CD4-positive, alpha-beta T cell (primary cell): ENCODE measurements at regions not wholly inside any gene's neighbourhood (a gene's known extent, or its start where the extent isn't known, plus 50 kb on each side); places are given as distances from the start of the nearest gene placed in this dataset.

Experiments
- ATAC-seq: fragments of 200-7000 bp; cut with Tn5 transposase; one replicate; pipeline ENCODE4 v1.10.0; 2022; ENCODE audit warnings: mild to moderate bottlenecking; ENCODE audit not compliant: poor library complexity
- CTCF ChIA-PET: fragments of 350-600 bp; sonication (Branson Sonifier 250); formaldehyde crosslinking; loops from one replicate; lab custom pipeline; 2021; ENCODE audit warnings: antibody characterized with exemption, inconsistent platforms; lab: Charles Lee
- POLR2A ChIA-PET: fragments of 350-600 bp; sonication (Branson Sonifier 250); formaldehyde crosslinking; loops from one replicate; lab custom pipeline; 2021; ENCODE audit warnings: antibody characterized with exemption, inconsistent platforms; lab: Charles Lee
- DNase-seq, 14 experiments: peaks; one replicate each; pipeline ENCODE4 v3.0.0-alpha.2; 2013 to 2020; ENCODE audit warnings: mixed read lengths in 2 of 14
- H3K27ac ChIP-seq, 2 donors: one replicate each; pipeline versions ENCODE4 v1.5.1 to v1.7.0; 2013; ENCODE audit warnings: low read length in 2 of 2, low read depth in 1 of 2, mild to moderate bottlenecking in 1 of 2
- H3K27me3 ChIP-seq, 2 experiments: 1 replicate in 1 of 2; 2 replicates in 1 of 2; pipeline versions ENCODE4 v1.6.1 to v1.7.0; 2013; ENCODE audit warnings: low read length in 2 of 2, control low read depth in 1 of 2, mild to moderate bottlenecking in 1 of 2, moderate library complexity in 1 of 2; ENCODE audit not compliant: insufficient read depth in 2 of 2, control insufficient read depth in 1 of 2
- H3K36me3 ChIP-seq: one replicate; pipeline ENCODE4 v1.6.1; 2013; ENCODE audit warnings: low read length, control low read depth; ENCODE audit not compliant: insufficient read depth
- H3K4me1 ChIP-seq: one replicate; pipeline ENCODE4 v1.6.1; 2013; ENCODE audit warnings: low read length, control low read depth; ENCODE audit not compliant: insufficient read depth
- H3K4me3 ChIP-seq: one replicate; pipeline ENCODE4 v1.5.1; 2013; ENCODE audit warnings: mild to moderate bottlenecking, low read length, moderate library complexity
- H3K9me3 ChIP-seq, 2 experiments: 1 replicate in 1 of 2; 2 replicates in 1 of 2; pipeline versions ENCODE4 v1.6.1 to v1.7.0; 2013; ENCODE audit warnings: low read length in 2 of 2, mild to moderate bottlenecking in 2 of 2, control low read depth in 1 of 2, moderate library complexity in 1 of 2; ENCODE audit not compliant: control insufficient read depth in 1 of 2, insufficient read depth in 1 of 2
- H3K27ac Mint-ChIP-seq: one replicate; pipeline ENCODE4 v1.8.0; 2020; ENCODE audit warnings: mixed read lengths
- H3K27me3 Mint-ChIP-seq: one replicate; pipeline ENCODE4 v1.8.0; 2021; ENCODE audit warnings: mixed read lengths
- H3K36me3 Mint-ChIP-seq: one replicate; pipeline ENCODE4 v1.8.0; 2021; ENCODE audit warnings: low read depth, mixed read lengths
- H3K4me1 Mint-ChIP-seq: one replicate; pipeline ENCODE4 v1.8.0; 2021; ENCODE audit warnings: low read depth, mixed read lengths
- H3K4me3 Mint-ChIP-seq: one replicate; pipeline ENCODE4 v1.8.0; 2020; ENCODE audit warnings: mild to moderate bottlenecking, mixed read lengths
- H3K9me3 Mint-ChIP-seq: one replicate; pipeline ENCODE4 v1.8.0; 2020; ENCODE audit warnings: mixed read lengths
- intact Hi-C, 2 experiments: fragments of 100-400 bp; cut with DNase I in 1 of 2; cut with micrococcal nuclease in 1 of 2; formaldehyde crosslinking; loops; one replicate each; pipeline versions ENCODE4 v1.15.1 to v1.9.0; 2023 to 2025; cut with DNase I, micrococcal nuclease
- TF ChIP-seq, protein P1 (sequence below): fragments of 200-600 bp; IDR thresholded peaks from one replicate; pipeline ENCODE4 v1.8.0; 2022; ENCODE audit warnings: antibody characterized with exemption, mild to moderate bottlenecking

DNA sequence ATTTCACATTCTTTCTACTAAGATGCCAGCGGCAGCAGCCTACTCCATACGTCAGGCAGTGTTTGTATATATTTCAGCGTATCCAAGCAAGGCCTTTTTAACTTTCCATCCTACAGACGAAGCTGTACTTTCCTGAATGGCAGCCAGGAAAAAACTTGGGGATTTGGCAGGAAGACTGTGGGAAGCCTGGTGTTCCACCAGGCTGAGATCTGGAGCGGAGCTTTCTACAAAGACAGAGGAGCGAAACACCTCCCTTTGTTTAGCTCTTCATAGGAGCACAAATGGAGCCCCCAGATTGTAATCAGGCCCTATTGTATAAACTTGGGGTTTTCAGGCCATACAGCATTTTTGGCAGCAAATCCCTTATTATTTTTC is 143.8 kb downstream of the TES start:
- TF ChIP-seq, protein P1, sequence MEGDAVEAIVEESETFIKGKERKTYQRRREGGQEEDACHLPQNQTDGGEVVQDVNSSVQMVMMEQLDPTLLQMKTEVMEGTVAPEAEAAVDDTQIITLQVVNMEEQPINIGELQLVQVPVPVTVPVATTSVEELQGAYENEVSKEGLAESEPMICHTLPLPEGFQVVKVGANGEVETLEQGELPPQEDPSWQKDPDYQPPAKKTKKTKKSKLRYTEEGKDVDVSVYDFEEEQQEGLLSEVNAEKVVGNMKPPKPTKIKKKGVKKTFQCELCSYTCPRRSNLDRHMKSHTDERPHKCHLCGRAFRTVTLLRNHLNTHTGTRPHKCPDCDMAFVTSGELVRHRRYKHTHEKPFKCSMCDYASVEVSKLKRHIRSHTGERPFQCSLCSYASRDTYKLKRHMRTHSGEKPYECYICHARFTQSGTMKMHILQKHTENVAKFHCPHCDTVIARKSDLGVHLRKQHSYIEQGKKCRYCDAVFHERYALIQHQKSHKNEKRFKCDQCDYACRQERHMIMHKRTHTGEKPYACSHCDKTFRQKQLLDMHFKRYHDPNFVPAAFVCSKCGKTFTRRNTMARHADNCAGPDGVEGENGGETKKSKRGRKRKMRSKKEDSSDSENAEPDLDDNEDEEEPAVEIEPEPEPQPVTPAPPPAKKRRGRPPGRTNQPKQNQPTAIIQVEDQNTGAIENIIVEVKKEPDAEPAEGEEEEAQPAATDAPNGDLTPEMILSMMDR: no peak
- no peaks in the 10 kb centered on the region for H3K4me1 Mint-ChIP-seq
- no peaks in the 10 kb centered on the region for H3K36me3 Mint-ChIP-seq
- intact Hi-C loops: no loop called here
- ATAC-seq (no peak), DNase-seq (no peak)
- no peak overlapping the region for H3K27ac ChIP-seq
- CTCF ChIA-PET: no interaction called here
- no peak overlapping the region for H3K27ac Mint-ChIP-seq
- peaks cover 0 to 4% of the 10 kb centered on the region in 2 experiments for H3K27me3 ChIP-seq
- H3K4me1 ChIP-seq: no peaks in the 10 kb centered on the region
- H3K4me3 ChIP-seq: no peak overlapping the region
- H3K9me3 ChIP-seq: no peaks in the 10 kb centered on the region
- peaks cover 5% of the 10 kb centered on the region for H3K27me3 Mint-ChIP-seq
- H3K9me3 Mint-ChIP-seq: no peaks in the 10 kb centered on the region
- H3K4me3 Mint-ChIP-seq: no peak overlapping the region
- no peaks in the 10 kb centered on the region for H3K36me3 ChIP-seq
- POLR2A ChIA-PET: no interaction called here

DNA sequence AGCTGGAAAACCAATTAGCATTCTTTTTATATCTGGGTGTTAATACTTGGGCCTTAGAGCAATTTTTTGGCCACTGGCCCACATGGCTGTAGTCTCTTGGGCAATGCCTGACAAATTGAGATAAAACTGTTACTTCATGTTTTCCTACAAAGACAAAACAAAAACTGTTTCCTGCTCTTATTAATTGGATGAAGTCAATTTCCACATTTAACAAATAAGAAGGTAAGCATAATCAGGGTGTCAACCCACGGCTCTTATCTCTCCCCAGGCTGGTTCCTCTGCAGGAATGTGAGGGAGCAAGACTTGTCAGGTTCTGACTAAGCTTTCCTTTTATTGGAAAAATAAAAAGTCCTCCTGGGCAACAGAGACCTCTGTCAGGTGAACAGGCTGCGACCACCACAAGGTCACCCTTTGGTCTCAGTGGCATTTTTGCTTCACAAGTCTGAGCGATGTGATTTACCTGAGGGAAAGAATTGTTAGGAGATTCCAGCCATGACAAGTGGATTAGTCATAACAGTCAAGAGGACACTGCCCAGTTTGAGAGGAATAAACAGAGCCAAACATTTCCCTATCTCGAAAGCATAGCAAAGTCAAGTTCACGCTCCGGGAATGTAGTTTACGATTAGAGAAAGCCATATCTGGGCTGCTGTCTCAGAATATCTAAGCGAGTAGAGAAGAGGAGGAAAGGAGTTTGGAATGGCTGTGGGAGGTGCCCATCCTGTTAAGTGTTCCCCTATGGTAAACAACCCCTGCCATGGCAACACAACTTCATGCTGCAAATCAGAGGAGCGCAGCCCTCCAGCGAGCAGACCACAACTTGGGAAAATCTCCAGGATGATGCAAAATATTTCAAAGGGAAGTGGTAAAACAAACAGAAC is 144.4 kb downstream of the TES start:
- H3K27ac ChIP-seq: no peak overlapping the region
- Mint-ChIP-seq H3K4me3 (no peak overlapping the region), H3K27ac (no peak overlapping the region), H3K4me1 (no peaks in the 10 kb centered on the region), H3K27me3 (peaks cover 4% of the 10 kb centered on the region), H3K36me3 (no peaks in the 10 kb centered on the region), H3K9me3 (no peaks in the 10 kb centered on the region)
- no peak overlapping the region for H3K4me3 ChIP-seq
- ChIA-PET POLR2A (no interaction called here), CTCF (no interaction called here)
- no peaks in the 10 kb centered on the region for H3K36me3 ChIP-seq
- intact Hi-C loops: no loop called here
- no peaks in the 10 kb centered on the region for H3K9me3 ChIP-seq
- no peaks in the 10 kb centered on the region for H3K4me1 ChIP-seq
- TF ChIP-seq, protein P1: no peak
- no peak for ATAC-seq
- no peak for DNase-seq
- H3K27me3 ChIP-seq: peaks cover 0 to 4% of the 10 kb centered on the region in 2 experiments

DNA sequence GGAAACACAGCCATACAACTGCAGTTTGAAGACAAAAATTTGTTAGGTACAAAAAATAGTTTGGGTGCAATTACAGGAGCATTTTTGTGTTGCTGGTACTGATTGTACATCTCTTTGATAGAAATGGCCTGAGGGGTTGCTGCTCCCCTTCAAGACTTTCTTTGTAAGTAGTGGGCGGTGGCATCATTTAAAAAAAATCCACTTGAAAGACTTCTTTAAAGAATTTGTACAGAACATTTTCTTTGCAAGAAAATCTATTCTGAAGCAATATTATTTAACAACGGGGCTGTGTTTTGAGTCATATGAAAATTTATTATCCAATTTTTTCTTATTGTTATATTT is 144.1 kb upstream of the CAV2 start:
- Mint-ChIP-seq H3K27me3 (peaks cover 4% of the 10 kb centered on the region), H3K36me3 (no peaks in the 10 kb centered on the region), H3K9me3 (no peaks in the 10 kb centered on the region), H3K4me3 (no peak overlapping the region), H3K27ac (no peak overlapping the region), H3K4me1 (no peaks in the 10 kb centered on the region)
- H3K36me3 ChIP-seq: no peaks in the 10 kb centered on the region
- TF ChIP-seq, protein P1: no peak
- DNase-seq: no peak
- H3K27me3 ChIP-seq: peaks cover 0 to 4% of the 10 kb centered on the region in 2 experiments
- H3K27ac ChIP-seq: no peak overlapping the region
- no peaks in the 10 kb centered on the region for H3K4me1 ChIP-seq
- no peak for ATAC-seq
- H3K4me3 ChIP-seq: no peak overlapping the region
- intact Hi-C loops: no loop called here
- ChIA-PET POLR2A (no interaction called here), CTCF (no interaction called here)
- no peaks in the 10 kb centered on the region for H3K9me3 ChIP-seq
